KG1 (cell line): ENCODE measurements at regions not wholly inside any gene's neighbourhood (a gene's known extent, or its start where the extent isn't known, plus 50 kb on each side); places are given as distances from the start of the nearest gene placed in this dataset.

Experiments used
- DNase-seq: peaks from one replicate; lab custom pipeline; 2025; lab: John Stamatoyannopoulos, UW

- DNase-seq: no peak
Observed at GRCh38 chr3:147854542-147854941, 445.4 kb downstream of the ZIC1 start.

- DNase-seq: no peak
Observed at GRCh38 chr3:147864754-147865354, 455.7 kb downstream of the ZIC1 start.

- no peak for DNase-seq
Observed at GRCh38 chr3:147866561-147866960, 457.4 kb downstream of the ZIC1 start.

- no peak for DNase-seq
Observed at GRCh38 chr3:147872568-147872967, 463.4 kb downstream of the ZIC1 start.

- DNase-seq: no peak
Observed at GRCh38 chr3:147875498-147875897, 466.3 kb downstream of the ZIC1 start.

- no peak for DNase-seq
Observed at GRCh38 chr3:147881933-147882332, 472.8 kb downstream of the ZIC1 start.

- no peak for DNase-seq
Observed at GRCh38 chr3:147886879-147887278, 477.7 kb downstream of the ZIC1 start.

- no peak for DNase-seq
Observed at GRCh38 chr3:147887797-147888196, 478.6 kb downstream of the ZIC1 start.

- no peak for DNase-seq
Observed at GRCh38 chr3:147890114-147890513, 480.9 kb downstream of the ZIC1 start.

- DNase-seq: no peak
Observed at GRCh38 chr3:147895509-147895908, 486.3 kb downstream of the ZIC1 start.

- no peak for DNase-seq
Observed at GRCh38 chr3:147900851-147901250, 491.7 kb downstream of the ZIC1 start.

GRCh38 chr3:147903026-147903425 lies 493.9 kb downstream of the ZIC1 start:
- no peak for DNase-seq

GRCh38 chr3:147904421-147904820 lies 495.3 kb downstream of the ZIC1 start:
- no peak for DNase-seq

- no peak for DNase-seq
Observed at GRCh38 chr3:147906285-147906684, 497.1 kb downstream of the ZIC1 start.

- no peak for DNase-seq
Observed at GRCh38 chr3:147914532-147914931, 505.4 kb downstream of the ZIC1 start.

- DNase-seq: no peak
Observed at GRCh38 chr3:147915057-147915456, 505.9 kb downstream of the ZIC1 start.

GRCh38 chr3:147919496-147919895 lies 510.3 kb downstream of the ZIC1 start:
- DNase-seq: no peak

GRCh38 chr3:147921051-147921450 lies 511.9 kb downstream of the ZIC1 start:
- DNase-seq: no peak

GRCh38 chr3:147924755-147925154 lies 515.6 kb downstream of the ZIC1 start:
- DNase-seq: no peak

GRCh38 chr3:147925272-147925671 lies 516.1 kb downstream of the ZIC1 start:
- DNase-seq: no peak

- DNase-seq: no peak
Observed at GRCh38 chr3:147930232-147930807, 521.2 kb downstream of the ZIC1 start.

- DNase-seq: no peak
Observed at GRCh38 chr3:147934451-147935180, 525.5 kb downstream of the ZIC1 start.

GRCh38 chr3:147937341-147937740 lies 528.2 kb downstream of the ZIC1 start:
- no peak for DNase-seq

- DNase-seq: no peak
Observed at GRCh38 chr3:147937891-147938290, 528.7 kb downstream of the ZIC1 start.
